ENCODE measurements at regions not wholly inside any gene's neighbourhood (a gene's known extent, or its start where the extent isn't known, plus 50 kb on each side); places are given as distances from the start of the nearest gene placed in this dataset.

- TF ChIP-seq ZNF280A (IDR thresholded peaks at IDR 0.05; ENCODE audit: low read depth, partially characterized antibody) (no peak), ZNF436 (CRISPR knock-in tag; IDR thresholded peaks at IDR 0.05) (no peak)
Observed at GRCh38 chr5:148920646-148921288, 94.4 kb downstream of the ADRB2 start (continued).

GRCh38 chr5:148921350-148921749, 94.9 kb downstream of the ADRB2 start:
- ChIA-PET POLR2A (interaction anchor here (0.7 kb wide), 1 partner anchor 10 kb away, joined by 3 read pairs; no protein-coding TSS in a partner anchor), CTCF (ENCODE audit: low intra/inter-chr PET ratio) (interaction anchor here (0.6 kb wide), 1 partner anchor 22 kb away, joined by 4 read pairs; no protein-coding TSS in a partner anchor)
- FAIRE-seq: no peak
- H3K9me3 ChIP-seq (replicated peaks; ENCODE audit: control insufficient read depth, insufficient read depth, low read depth, low read length): no peaks in the 10 kb centered on the region
- H3K36me3 ChIP-seq (ENCODE audit: control insufficient read depth, insufficient read depth, low read length): no peaks in the 10 kb centered on the region
- TF ChIP-seq BRD4 (IDR thresholded peaks at IDR 0.05) (no peak), PPARD (CRISPR knock-in tag; IDR thresholded peaks at IDR 0.05) (no peak), ZBTB17 (CRISPR knock-in tag; IDR thresholded peaks at IDR 0.05) (no peak)
- H3K4me2 ChIP-seq (ENCODE audit: insufficient read depth, low read length): no peak overlapping the region
- no peaks in the 10 kb centered on the region for H4K20me1 ChIP-seq (replicated peaks; ENCODE audit: control insufficient read depth, insufficient read depth, low read length)
- no TSS peak for BruUV-seq (replicated peaks)
- in situ Hi-C loops (cut with MboI): no loop called here
- H3K9me1 ChIP-seq (ENCODE audit: control insufficient read depth, insufficient read depth, low read length): no peaks in the 10 kb centered on the region
- no peak for DNase-seq (ENCODE audit: extremely low read depth in 1 of 4, low spot score in 3 of 4)
- no peaks in the 10 kb centered on the region for H3K4me1 ChIP-seq (replicated peaks in 1 of 2; ENCODE audit: control insufficient read depth in 2 of 2, insufficient read depth in 2 of 2, low read length in 2 of 2)
- H3K27me3 ChIP-seq (ENCODE audit: control insufficient read depth in 2 of 2, insufficient read depth in 2 of 2, low read length in 2 of 2): no peaks in the 10 kb centered on the region; a peak in 1 of 5 replicates
- H3K27ac ChIP-seq (ENCODE audit: extremely low read depth, low read depth, low read length): no peak overlapping the region
- no peaks in the 10 kb centered on the region for H3K79me2 ChIP-seq (ENCODE audit: control insufficient read depth, insufficient read depth, low read length)
- H3K4me3 ChIP-seq: no peak overlapping the region
- WGBS (ENCODE audit: insufficient coverage, low coverage, missing lambda C conversion rate): 0% methylated on average over 1 of the region's 1 CpG
- H3K9ac ChIP-seq (ENCODE audit: insufficient read depth in 1 of 2, low read depth in 2 of 2, low read length in 2 of 2): no peak overlapping the region
- H2AFZ ChIP-seq (ENCODE audit: low read depth, low read length): no peak overlapping the region
- intact Hi-C loops (cut with micrococcal nuclease): no loop called here
- ATAC-seq: no peak
